ENCODE measurements at regions not wholly inside any gene's neighbourhood (a gene's known extent, or its start where the extent isn't known, plus 50 kb on each side); places are given as distances from the start of the nearest gene placed in this dataset.
"Not testable (repeated sequence)": the region's sequence is repeated elsewhere in the genome, so short reads cannot be mapped to it uniquely, and the experiment has no call there.

DNA sequence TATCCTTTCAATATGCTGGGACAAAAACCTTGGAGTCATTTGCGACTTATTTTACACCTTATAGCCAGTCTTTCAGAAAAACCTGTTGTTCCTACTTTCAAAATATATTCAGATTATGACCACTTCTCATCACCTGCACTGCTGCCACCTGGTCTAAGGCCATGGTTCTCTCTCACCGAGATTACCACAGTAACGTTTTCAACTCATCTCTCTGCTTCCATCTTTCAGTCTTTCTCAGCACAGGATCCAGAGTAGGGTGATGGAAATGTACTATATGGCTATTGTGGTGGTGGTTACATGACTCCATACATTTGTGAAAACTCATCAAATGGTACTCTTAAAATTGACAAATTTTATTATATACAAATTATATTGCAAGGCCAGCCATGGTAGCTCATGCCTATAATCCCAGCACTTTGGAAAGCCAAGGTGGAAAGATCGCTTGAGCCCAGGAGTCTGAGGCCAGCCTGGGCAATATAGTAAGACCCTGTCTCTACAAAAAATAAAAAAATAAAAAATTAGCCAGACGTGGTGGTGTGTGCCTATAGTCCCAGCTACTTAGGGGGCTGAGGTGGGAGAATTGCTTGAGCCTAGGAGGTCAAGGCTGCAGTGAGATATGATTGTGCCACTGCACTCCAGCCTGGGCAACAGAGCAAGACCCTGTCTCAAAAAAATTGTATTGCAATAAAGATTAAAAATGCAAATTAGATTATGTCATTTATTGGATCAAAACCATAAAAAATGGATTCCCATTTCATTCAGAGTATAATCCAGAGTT lies 120.9 kb upstream of the PPP2R5A start:
- Mint-ChIP-seq H3K4me1 (ENCODE audit: unreplicated experiment) (peaks cover 14% of the 10 kb centered on the region), H3K36me3 (ENCODE audit: unreplicated experiment) (no peaks in the 10 kb centered on the region), H3K27ac (ENCODE audit: unreplicated experiment) (no peak overlapping the region), H3K9me3 (ENCODE audit: unreplicated experiment) (no peaks in the 10 kb centered on the region), H3K27me3 (ENCODE audit: unreplicated experiment) (no peaks in the 10 kb centered on the region), H3K4me3 (ENCODE audit: unreplicated experiment) (no peak overlapping the region)
- no peak for DNase-seq (ENCODE audit: extremely low spot score, unreplicated experiment)
- TF ChIP-seq, protein P1, sequence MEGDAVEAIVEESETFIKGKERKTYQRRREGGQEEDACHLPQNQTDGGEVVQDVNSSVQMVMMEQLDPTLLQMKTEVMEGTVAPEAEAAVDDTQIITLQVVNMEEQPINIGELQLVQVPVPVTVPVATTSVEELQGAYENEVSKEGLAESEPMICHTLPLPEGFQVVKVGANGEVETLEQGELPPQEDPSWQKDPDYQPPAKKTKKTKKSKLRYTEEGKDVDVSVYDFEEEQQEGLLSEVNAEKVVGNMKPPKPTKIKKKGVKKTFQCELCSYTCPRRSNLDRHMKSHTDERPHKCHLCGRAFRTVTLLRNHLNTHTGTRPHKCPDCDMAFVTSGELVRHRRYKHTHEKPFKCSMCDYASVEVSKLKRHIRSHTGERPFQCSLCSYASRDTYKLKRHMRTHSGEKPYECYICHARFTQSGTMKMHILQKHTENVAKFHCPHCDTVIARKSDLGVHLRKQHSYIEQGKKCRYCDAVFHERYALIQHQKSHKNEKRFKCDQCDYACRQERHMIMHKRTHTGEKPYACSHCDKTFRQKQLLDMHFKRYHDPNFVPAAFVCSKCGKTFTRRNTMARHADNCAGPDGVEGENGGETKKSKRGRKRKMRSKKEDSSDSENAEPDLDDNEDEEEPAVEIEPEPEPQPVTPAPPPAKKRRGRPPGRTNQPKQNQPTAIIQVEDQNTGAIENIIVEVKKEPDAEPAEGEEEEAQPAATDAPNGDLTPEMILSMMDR (IDR thresholded peaks at IDR 0.05): no peak

DNA sequence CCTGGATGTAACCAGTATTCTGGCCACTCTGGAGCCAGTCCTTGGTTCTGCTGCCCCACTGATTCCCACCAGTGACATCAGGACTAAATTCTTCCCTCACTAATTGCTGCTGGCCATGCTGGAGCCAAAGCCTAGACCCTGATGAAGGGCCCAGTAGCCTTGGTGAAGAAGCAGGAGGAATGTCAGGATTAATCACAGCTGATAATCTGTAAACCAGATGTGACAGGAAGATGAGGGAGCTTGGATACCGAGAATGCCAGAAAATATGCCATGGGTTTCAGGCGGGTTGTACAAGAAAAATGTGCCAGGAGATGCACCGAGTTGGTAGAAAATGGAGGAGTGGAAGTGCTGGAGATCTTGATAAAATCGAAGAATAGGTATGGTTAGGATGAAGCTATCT lies 119.0 kb upstream of the PPP2R5A start:
- Mint-ChIP-seq H3K4me3 (ENCODE audit: unreplicated experiment) (no peak overlapping the region), H3K27ac (ENCODE audit: unreplicated experiment) (no peak overlapping the region), H3K9me3 (ENCODE audit: unreplicated experiment) (no peaks in the 10 kb centered on the region), H3K4me1 (ENCODE audit: unreplicated experiment) (peaks cover 12% of the 10 kb centered on the region), H3K36me3 (ENCODE audit: unreplicated experiment) (no peaks in the 10 kb centered on the region), H3K27me3 (ENCODE audit: unreplicated experiment) (no peaks in the 10 kb centered on the region)
- DNase-seq (ENCODE audit: extremely low spot score, unreplicated experiment): no peak
- TF ChIP-seq, protein P1 (IDR thresholded peaks at IDR 0.05): no peak

DNA sequence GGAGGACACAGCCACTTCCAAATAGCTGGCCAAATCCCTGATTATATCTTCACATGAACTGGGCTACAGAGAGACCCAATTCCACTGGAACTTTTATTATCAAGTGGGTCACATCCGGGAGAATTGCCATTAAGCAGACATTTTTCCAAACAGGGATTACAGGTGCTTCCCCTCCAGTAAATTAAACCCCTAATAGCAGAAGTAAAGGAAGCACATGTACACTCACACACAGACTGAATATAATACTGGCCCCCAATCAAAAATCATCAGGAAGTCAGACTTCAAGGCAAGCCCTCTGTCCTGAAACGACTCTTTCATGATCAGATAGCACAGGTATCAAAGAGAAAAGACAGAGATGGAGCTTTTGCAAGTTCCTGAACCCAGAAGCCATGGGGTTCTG lies 118.6 kb upstream of the PPP2R5A start:
- no peaks in the 10 kb centered on the region for H3K36me3 Mint-ChIP-seq (ENCODE audit: unreplicated experiment)
- no peak for DNase-seq (ENCODE audit: extremely low spot score, unreplicated experiment)
- H3K27me3 Mint-ChIP-seq (ENCODE audit: unreplicated experiment): no peaks in the 10 kb centered on the region
- no peak overlapping the region for H3K27ac Mint-ChIP-seq (ENCODE audit: unreplicated experiment)
- H3K9me3 Mint-ChIP-seq (ENCODE audit: unreplicated experiment): no peaks in the 10 kb centered on the region
- TF ChIP-seq, protein P1 (IDR thresholded peaks at IDR 0.05): no peak
- H3K4me1 Mint-ChIP-seq (ENCODE audit: unreplicated experiment): peaks cover 12% of the 10 kb centered on the region
- H3K4me3 Mint-ChIP-seq (ENCODE audit: unreplicated experiment): no peak overlapping the region

DNA sequence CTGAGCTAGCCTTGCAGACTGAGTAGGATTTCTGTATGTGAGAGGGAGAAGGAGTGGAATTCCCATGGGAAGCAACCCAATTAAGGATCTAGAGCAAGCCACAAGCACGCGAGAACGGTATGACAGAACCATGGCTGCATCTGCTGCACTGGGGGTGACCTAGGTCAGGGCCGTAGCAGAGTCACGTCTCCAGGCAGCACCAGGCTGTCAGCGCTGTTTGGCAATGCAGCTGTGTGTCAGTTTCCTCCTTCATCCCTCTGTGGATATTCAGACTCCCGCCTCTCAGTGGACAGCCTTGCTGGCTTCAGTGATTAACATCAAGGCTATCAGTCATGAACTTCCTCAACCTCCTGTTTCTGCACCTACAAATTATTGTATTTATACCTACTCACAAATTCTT lies 118.1 kb upstream of the PPP2R5A start:
- peaks cover 12% of the 10 kb centered on the region for H3K4me1 Mint-ChIP-seq (ENCODE audit: unreplicated experiment)
- H3K27me3 Mint-ChIP-seq (ENCODE audit: unreplicated experiment): no peaks in the 10 kb centered on the region
- H3K36me3 Mint-ChIP-seq (ENCODE audit: unreplicated experiment): no peaks in the 10 kb centered on the region
- H3K27ac Mint-ChIP-seq (ENCODE audit: unreplicated experiment): no peak overlapping the region
- no peak for DNase-seq (ENCODE audit: extremely low spot score, unreplicated experiment)
- no peaks in the 10 kb centered on the region for H3K9me3 Mint-ChIP-seq (ENCODE audit: unreplicated experiment)
- TF ChIP-seq, protein P1 (IDR thresholded peaks at IDR 0.05): no peak
- H3K4me3 Mint-ChIP-seq (ENCODE audit: unreplicated experiment): no peak overlapping the region

DNA sequence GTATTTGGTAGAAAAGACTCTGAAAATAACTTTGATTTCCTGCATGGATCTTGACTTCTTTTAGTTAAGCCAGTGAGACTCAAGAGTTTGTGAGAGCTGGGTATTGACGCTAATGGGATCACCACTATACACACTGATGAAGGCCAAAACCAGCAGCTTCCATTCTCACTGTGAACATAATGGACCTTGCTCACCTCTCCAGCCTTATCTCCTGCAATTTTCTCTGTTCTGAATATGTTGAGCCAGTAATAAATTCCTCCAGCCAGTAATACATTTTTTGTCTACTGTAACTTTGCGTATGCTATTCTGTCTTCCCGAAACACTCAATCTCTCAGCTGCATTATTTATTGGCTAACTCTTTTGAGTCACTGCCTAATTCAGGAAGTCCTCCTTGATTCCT lies 111.6 kb upstream of the PPP2R5A start:
- no peak overlapping the region for H3K27ac Mint-ChIP-seq (ENCODE audit: unreplicated experiment)
- TF ChIP-seq, protein P1 (IDR thresholded peaks at IDR 0.05): no peak
- H3K36me3 Mint-ChIP-seq (ENCODE audit: unreplicated experiment): no peaks in the 10 kb centered on the region
- peaks cover 3% of the 10 kb centered on the region for H3K4me1 Mint-ChIP-seq (ENCODE audit: unreplicated experiment)
- no peak for DNase-seq (ENCODE audit: extremely low spot score, unreplicated experiment)
- no peaks in the 10 kb centered on the region for H3K9me3 Mint-ChIP-seq (ENCODE audit: unreplicated experiment)
- no peak overlapping the region for H3K4me3 Mint-ChIP-seq (ENCODE audit: unreplicated experiment)
- H3K27me3 Mint-ChIP-seq (ENCODE audit: unreplicated experiment): no peaks in the 10 kb centered on the region

DNA sequence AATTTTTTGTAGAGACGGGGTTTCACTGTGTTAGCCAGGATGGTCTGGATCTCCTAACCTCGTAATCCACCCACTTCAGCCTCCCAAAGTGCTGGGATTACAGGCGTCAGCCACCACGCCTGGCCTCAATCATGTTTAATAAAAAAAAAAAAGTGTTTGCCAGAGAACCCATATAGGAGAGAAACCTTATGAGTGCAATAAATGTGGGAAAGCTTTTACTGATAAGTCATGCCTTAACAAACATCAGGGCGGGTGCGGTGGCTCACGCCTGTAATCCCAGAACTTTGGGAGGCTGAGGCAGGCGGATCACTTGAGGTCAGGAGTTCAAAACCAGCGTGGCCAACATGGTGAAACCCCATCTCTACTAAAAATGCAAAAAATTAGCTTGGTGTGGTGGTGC lies 110.9 kb upstream of the PPP2R5A start:
- peaks cover 10% of the 10 kb centered on the region for H3K4me1 Mint-ChIP-seq (ENCODE audit: unreplicated experiment)
- not testable (repeated sequence) for H3K27ac Mint-ChIP-seq (ENCODE audit: unreplicated experiment); DNase-seq (ENCODE audit: extremely low spot score, unreplicated experiment); H3K9me3 Mint-ChIP-seq (ENCODE audit: unreplicated experiment); H3K27me3 Mint-ChIP-seq (ENCODE audit: unreplicated experiment); H3K4me3 Mint-ChIP-seq (ENCODE audit: unreplicated experiment); H3K36me3 Mint-ChIP-seq (ENCODE audit: unreplicated experiment)
